Ascending aorta (tissue), 2 donors: ENCODE measurements at regions not wholly inside any gene's neighbourhood (a gene's known extent, or its start where the extent isn't known, plus 50 kb on each side); places are given as distances from the start of the nearest gene placed in this dataset.
"Not testable (repeated sequence)": the region's sequence is repeated elsewhere in the genome, so short reads cannot be mapped to it uniquely, and the experiment has no call there.

Source experiments
- DNase-seq, 2 donors: peaks; one replicate each; pipeline ENCODE4 v3.0.0-alpha.2; 2019; ENCODE audit warnings: low spot score in 2 of 2
- H3K27ac ChIP-seq, 2 donors: fragments of 200-600 bp; sonication (generic); one replicate each; pipeline ENCODE4 v1.5.1; 2016 to 2017; ENCODE audit warnings: mild to moderate bottlenecking in 1 of 2
- H3K27me3 ChIP-seq: fragments of 200-600 bp; sonication (generic); one replicate; pipeline ENCODE4 v1.5.1; 2017
- H3K36me3 ChIP-seq, 2 donors: fragments of 200-600 bp; sonication (generic); one replicate each; pipeline ENCODE4 v1.5.1; 2016
- H3K4me1 ChIP-seq, 2 donors: fragments of 200-600 bp; sonication (generic); one replicate each; pipeline ENCODE4 v1.5.1; 2016 to 2017; ENCODE audit warnings: mild to moderate bottlenecking in 1 of 2
- H3K4me3 ChIP-seq, 2 donors: fragments of 200-600 bp; sonication (generic); one replicate each; pipeline ENCODE4 v1.5.1; 2016 to 2017; ENCODE audit warnings: mild to moderate bottlenecking in 1 of 2
- H3K9me3 ChIP-seq, 2 donors: fragments of 200-600 bp; sonication (generic); one replicate each; pipeline ENCODE4 v1.5.1; 2016
- intact Hi-C: fragments of 100-400 bp; cut with DNase I; formaldehyde crosslinking; loops from one replicate; pipeline ENCODE4 v1.15.1; 2023
- TF ChIP-seq, protein P1 (sequence below), 3 experiments: fragments of 200-600 bp in 2 of 3; fragments of 450-650 bp in 1 of 3; sonication (generic) in 2 of 3; IDR thresholded peaks; one replicate each; pipeline ENCODE4 v1.5.1; 2016 to 2019; ENCODE audit warnings: antibody characterized with exemption in 3 of 3, mild to moderate bottlenecking in 1 of 3, moderate library complexity in 1 of 3

DNA sequence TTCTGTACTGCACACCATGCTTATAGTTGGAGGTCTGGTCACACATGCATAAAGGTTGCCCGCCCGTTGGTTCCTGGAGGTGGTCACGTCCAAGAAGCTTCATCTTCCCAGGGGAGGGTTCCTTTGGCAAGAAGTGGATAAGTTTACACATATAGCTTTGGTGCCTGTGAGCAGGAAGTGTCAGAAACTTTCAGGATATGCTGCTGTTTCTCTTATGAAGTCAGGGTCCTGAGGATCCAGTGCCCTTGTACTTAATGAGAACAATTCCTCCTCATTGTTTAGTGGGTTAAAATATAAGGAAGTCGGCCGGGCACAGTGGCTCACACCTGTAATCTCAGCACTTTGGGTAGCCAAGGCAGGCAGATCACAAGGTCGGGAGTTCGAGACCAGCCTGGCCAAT is 115.5 kb upstream of the DUSP22 start:
- Histone ChIP-seq H3K4me1 (no peaks in the 10 kb centered on the region), H3K36me3 (no peaks in the 10 kb centered on the region)
- TF ChIP-seq, protein P1, sequence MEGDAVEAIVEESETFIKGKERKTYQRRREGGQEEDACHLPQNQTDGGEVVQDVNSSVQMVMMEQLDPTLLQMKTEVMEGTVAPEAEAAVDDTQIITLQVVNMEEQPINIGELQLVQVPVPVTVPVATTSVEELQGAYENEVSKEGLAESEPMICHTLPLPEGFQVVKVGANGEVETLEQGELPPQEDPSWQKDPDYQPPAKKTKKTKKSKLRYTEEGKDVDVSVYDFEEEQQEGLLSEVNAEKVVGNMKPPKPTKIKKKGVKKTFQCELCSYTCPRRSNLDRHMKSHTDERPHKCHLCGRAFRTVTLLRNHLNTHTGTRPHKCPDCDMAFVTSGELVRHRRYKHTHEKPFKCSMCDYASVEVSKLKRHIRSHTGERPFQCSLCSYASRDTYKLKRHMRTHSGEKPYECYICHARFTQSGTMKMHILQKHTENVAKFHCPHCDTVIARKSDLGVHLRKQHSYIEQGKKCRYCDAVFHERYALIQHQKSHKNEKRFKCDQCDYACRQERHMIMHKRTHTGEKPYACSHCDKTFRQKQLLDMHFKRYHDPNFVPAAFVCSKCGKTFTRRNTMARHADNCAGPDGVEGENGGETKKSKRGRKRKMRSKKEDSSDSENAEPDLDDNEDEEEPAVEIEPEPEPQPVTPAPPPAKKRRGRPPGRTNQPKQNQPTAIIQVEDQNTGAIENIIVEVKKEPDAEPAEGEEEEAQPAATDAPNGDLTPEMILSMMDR (IDR thresholded peaks at IDR 0.05) = no peak

DNA sequence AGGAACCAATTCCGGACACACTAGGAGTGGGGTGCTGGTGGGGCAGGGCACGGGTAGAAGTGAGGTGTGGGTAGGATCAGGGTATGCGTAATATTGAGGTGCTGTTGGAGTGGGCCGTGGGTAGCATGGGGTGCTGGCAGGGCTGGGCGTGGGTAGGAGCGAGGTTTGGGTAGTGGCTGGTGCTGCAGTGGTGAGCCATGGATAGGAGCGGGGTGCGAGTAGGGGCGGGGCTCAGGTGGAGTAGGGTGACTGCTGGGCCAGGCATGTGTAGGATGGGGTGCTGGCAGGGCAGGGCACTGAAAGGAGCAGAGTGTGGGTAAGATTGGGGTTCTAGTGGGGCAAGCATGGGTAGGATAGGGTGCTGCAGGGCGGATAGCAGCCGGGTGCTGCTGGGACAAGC is 114.2 kb upstream of the DUSP22 start:
- intact Hi-C loops = no loop called here
- H3K27me3 ChIP-seq = no peaks in the 10 kb centered on the region
- TF ChIP-seq, protein P1 (IDR thresholded peaks at IDR 0.05) = no peak
- H3K4me3 ChIP-seq = no peak overlapping the region
- no peaks in the 10 kb centered on the region for H3K4me1 ChIP-seq
- no peaks in the 10 kb centered on the region for H3K36me3 ChIP-seq
- H3K9me3 ChIP-seq = no peaks in the 10 kb centered on the region
- H3K27ac ChIP-seq = no peak overlapping the region
- no peak for DNase-seq

More for the DNA sequence above, 115.5 kb upstream of the DUSP22 start:
- no peak overlapping the region for H3K27ac ChIP-seq
- no peak for DNase-seq
- no peaks in the 10 kb centered on the region for H3K9me3 ChIP-seq
- intact Hi-C loops = no loop called here
- H3K27me3 ChIP-seq = no peaks in the 10 kb centered on the region
- H3K4me3 ChIP-seq = no peak overlapping the region

DNA sequence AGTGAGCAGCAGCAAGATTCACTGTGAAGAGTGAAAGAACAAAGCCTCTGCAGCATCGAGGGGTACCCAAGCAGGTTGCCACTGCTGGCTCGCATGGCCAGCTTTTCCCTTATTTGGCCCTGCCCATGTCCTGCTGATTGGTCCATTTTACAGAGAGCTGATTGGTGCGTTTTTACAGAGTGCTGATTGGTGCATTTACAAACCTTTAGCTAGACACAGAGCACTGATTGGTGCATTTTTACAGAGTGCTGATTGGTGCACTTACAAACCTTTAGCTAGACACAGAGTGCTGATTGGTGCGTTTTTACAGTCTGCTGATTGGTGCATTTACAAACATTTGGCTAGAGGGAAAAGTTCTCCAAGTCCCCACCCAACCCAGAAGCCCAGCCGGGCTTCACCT is 113.4 kb upstream of the DUSP22 start:
- H3K27me3 ChIP-seq, intact Hi-C loops, H3K4me3 ChIP-seq, H3K36me3 ChIP-seq, H3K4me1 ChIP-seq, H3K9me3 ChIP-seq, DNase-seq, H3K27ac ChIP-seq: not testable (repeated sequence)

DNA sequence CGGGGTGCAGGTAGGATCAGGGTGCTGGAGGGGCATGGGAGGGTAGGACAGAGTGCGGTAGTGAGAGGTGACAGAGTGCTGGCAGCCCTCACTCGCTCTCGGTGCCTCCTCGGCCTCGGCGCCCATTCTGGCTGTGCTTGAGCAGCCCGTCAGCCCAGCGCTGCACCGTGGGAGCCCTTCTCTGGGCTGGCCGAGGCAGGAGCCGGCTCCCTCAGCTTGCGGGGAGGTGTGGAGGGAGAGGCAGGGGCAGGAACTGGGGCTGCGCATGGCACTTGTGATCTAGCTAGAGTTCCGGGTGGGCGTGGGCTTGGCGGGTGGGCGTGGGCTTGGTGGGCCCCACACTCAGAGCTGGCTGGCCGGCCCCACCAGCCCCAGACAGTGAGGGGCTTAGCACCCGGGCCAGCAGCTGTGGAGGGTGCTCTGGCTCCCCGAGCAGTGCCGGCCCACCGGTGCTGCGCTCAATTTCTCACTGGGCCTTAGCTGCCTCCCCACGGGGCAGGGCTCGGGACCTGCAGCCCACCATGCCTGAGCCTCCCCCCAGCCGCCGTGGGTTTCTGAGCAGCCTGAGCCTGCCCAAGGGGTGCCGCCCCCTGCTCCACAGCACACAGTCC is 112.8 kb upstream of the DUSP22 start:
- H3K36me3 ChIP-seq = no peaks in the 10 kb centered on the region
- TF ChIP-seq, protein P1 (IDR thresholded peaks at IDR 0.05) = no peak
- H3K27ac ChIP-seq = no peak overlapping the region
- H3K9me3 ChIP-seq = no peaks in the 10 kb centered on the region
- no peak overlapping the region for H3K4me3 ChIP-seq
- no peaks in the 10 kb centered on the region for H3K4me1 ChIP-seq
- no peak for DNase-seq
- no peaks in the 10 kb centered on the region for H3K27me3 ChIP-seq
- intact Hi-C loops = no loop called here

DNA sequence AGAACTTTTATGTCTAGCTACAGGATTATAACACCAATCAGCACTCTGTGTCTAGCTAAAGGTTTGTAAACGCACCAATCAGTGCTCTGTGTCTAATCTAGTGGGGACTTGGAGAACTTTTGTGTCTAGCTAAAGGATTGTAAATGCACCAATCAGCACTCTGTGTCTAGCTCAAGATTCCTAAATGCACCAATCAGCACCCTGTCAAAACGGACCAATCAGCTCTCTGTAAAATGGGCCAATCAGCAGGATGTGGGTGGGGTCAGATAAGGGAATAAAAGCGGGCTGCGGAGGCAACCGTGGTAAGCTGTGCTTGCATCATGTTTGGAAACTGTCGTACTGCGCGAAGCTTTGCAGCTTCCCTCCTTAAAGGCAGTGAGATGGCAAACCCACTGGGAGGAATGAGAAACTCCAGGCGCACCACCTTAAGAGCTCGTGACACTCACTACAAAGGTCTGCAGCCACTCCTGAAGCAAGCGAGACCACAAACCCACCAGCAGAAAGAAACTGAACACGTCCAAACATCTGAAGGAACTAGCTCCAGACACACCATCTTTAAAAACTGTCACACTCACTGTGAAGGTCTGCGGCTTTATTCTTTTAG is 112.1 kb upstream of the DUSP22 start:
- H3K9me3 ChIP-seq, H3K27ac ChIP-seq, H3K27me3 ChIP-seq, H3K4me1 ChIP-seq, H3K4me3 ChIP-seq, intact Hi-C loops, DNase-seq, H3K36me3 ChIP-seq: not testable (repeated sequence)

DNA sequence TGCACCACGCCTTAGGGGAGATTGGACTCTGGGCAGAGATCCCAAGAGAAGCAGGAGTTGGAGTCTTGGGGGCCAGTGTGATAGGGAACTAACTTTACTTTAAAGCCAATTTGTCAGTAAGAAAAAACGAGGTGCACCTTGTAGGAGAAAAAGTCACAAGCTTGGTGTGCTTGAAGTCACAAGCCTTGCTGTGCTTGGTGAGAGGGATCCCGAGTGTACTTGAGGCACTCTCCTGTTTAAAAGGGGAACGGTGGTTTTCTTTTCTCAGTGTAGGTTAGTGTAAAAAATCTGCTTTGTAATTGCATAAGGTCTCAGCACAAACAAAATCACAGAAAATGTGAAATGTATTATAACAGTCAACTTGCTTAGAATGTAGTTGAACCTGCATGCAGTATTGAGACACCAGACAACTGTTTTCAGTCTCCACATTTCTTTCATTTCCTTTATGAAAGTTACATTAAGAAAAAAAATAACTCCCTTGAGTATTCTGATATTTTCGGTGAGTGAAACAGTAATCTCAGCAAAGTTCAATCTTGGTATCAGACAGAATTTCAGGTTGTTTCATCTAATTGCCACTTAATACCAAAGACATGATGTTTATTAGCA is 111.1 kb upstream of the DUSP22 start:
- Histone ChIP-seq H3K9me3 (no peaks in the 10 kb centered on the region), H3K27ac (no peak overlapping the region), H3K4me1 (no peaks in the 10 kb centered on the region), H3K4me3 (no peak overlapping the region), H3K36me3 (no peaks in the 10 kb centered on the region), H3K27me3 (no peaks in the 10 kb centered on the region)
- no peak for DNase-seq
- intact Hi-C loops = no loop called here
- TF ChIP-seq, protein P1 (IDR thresholded peaks at IDR 0.05) = no peak
